Right cardiac atrium (tissue), 5 donors: ENCODE measurements at regions not wholly inside any gene's neighbourhood (a gene's known extent, or its start where the extent isn't known, plus 50 kb on each side); places are given as distances from the start of the nearest gene placed in this dataset.
"Not testable (repeated sequence)": the region's sequence is repeated elsewhere in the genome, so short reads cannot be mapped to it uniquely, and the experiment has no call there.

Experiments
- ATAC-seq, 2 donors: fragments of 200-7000 bp; cut with Tn5 transposase; one replicate each; pipeline versions ENCODE4 v1.8.0 to v1.9.1; 2020; ENCODE audit warnings: moderate library complexity in 2 of 2, mild to moderate bottlenecking in 1 of 2
- DNase-seq, 3 donors: peaks; one replicate each; pipeline ENCODE4 v3.0.0-alpha.2; 2020
- H3K27ac ChIP-seq: one replicate; pipeline ENCODE4 v1.5.1; 2013; ENCODE audit warnings: mild to moderate bottlenecking, low read length, control low read depth, moderate library complexity
- H3K27me3 ChIP-seq: one replicate; pipeline ENCODE4 v1.6.1; 2013; ENCODE audit not compliant: control insufficient read depth, insufficient read depth
- H3K4me1 ChIP-seq: one replicate; pipeline ENCODE4 v1.6.1; 2013; ENCODE audit warnings: low read length; ENCODE audit not compliant: control insufficient read depth, insufficient read depth
- H3K4me3 ChIP-seq: one replicate; pipeline ENCODE4 v1.5.1; 2013; ENCODE audit warnings: low read length, control low read depth
- H3K9me3 ChIP-seq: one replicate; pipeline ENCODE4 v1.6.1; 2013; ENCODE audit warnings: low read length; ENCODE audit not compliant: control insufficient read depth
- WGBS: extraction: QIAGEN DNeasy Blood & Tissue Kit; methylation state at CpG from one replicate; pipeline ENCODE4 v1.1.7; 2013; 5-methylcytosine and 5-hydroxymethylcytosine counted together
- intact Hi-C, 4 donors: fragments of 100-400 bp; cut with DNase I; formaldehyde crosslinking; loops; one replicate each; pipeline versions ENCODE4 v1.11.0 to v1.14.0; 2022 to 2023
- donor health status: healthy with polysubstance abuse.
- donor health status: DM: no; HTN: yes; CAD: no.
- donor health status: DM: no; HTN: no; CAD: no.
- donor health status: DM: no; HTN: yes; CAD: no; lungs with severe emphysema.
- donor health status: DM: yes; HTN: yes; CAD: no.

DNA sequence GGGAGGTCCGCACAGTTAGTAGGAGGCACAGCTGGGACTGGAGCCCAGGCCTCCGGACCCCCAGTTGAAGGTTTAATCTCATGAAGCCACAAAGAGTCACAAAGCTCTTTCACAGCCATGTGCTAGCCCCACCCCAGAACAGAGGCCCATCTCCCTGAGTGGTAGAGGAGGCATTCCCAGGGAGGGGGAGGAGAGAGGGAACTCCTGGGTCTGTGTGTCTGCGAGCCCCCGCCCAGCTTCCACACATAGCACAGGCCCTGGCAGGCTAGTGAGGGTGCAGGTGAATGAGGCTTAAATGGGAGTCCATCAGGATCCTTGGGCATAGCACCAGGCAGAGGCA lies 197.8 kb downstream of the MATN1 start:
- 79% methylated on average over 4 of the region's 4 CpGs for WGBS
- ATAC-seq = no peak

GRCh38 chr1:30524840-30525617 lies 198.4 kb downstream of the MATN1 start:
- 61% methylated on average over 11 of the region's 11 CpGs for WGBS
- Histone ChIP-seq H3K4me3 (no peak overlapping the region), H3K9me3 (no peaks in the 10 kb centered on the region), H3K4me1 (peaks cover 12% of the 10 kb centered on the region), H3K27ac (peak overlapping the region; percentile 65), H3K27me3 (no peaks in the 10 kb centered on the region)
- intact Hi-C loops = loop anchor here in 1 of 4 donors (10.0 kb wide), 1 partner anchor 180 kb away; no protein-coding TSS in a partner anchor
- DNase-seq (no peak), ATAC-seq (no peak)

More for the DNA sequence above, 197.8 kb downstream of the MATN1 start:
- no peak for DNase-seq
- H3K27me3 ChIP-seq = no peaks in the 10 kb centered on the region
- H3K9me3 ChIP-seq = no peaks in the 10 kb centered on the region
- no peak overlapping the region for H3K4me3 ChIP-seq
- peaks cover 12% of the 10 kb centered on the region for H3K4me1 ChIP-seq
- peak overlapping the region; percentile 65 for H3K27ac ChIP-seq
- intact Hi-C loops = loop anchor here in 1 of 4 donors (10.0 kb wide), 1 partner anchor 179 kb away; no protein-coding TSS in a partner anchor

DNA sequence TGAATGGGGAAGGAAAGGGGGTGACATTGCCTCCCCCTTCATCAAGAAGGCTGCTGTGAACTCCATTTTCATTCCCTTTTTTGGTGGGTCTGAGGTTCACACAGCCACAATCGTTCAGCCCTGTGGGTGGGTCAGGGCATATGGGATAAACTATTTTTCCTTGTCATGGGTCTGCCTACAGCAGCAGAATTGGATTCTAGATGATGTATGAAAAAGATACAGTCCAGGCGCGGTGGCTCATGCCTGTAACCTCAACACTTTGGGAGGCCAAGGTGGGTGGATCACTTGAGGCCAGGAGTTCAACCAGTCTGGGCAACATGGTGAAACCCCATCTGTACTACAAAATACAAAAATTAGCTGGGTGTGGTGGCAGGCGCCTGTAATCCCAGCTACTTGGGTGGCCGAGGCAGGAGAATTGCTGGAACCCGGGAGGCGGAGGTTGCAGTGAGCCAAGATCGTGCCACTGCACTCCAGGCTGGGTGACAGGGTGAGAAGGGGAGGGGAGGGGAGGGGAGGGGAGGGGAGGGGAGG lies 199.3 kb downstream of the MATN1 start:
- not testable (repeated sequence) for H3K27me3 ChIP-seq, ATAC-seq, DNase-seq, H3K4me3 ChIP-seq, H3K9me3 ChIP-seq
- H3K4me1 ChIP-seq = peaks cover 12% of the 10 kb centered on the region
- peak overlapping the region; percentile 82 for H3K27ac ChIP-seq
- intact Hi-C loops = loop anchor here in 1 of 4 donors (10.0 kb wide), 1 partner anchor 181 kb away; no protein-coding TSS in a partner anchor
- WGBS = 64% methylated on average over 8 of the region's 8 CpGs

GRCh38 chr1:30523055-30524020 lies 200.0 kb downstream of the MATN1 start:
- peak; percentile 25 for ATAC-seq
- Histone ChIP-seq H3K4me1 (peaks cover 12% of the 10 kb centered on the region), H3K4me3 (no peak overlapping the region), H3K27me3 (no peaks in the 10 kb centered on the region), H3K9me3 (no peaks in the 10 kb centered on the region), H3K27ac (peak overlapping the region; percentile 95)
- intact Hi-C loops = loop anchor here in 1 of 4 donors (10.0 kb wide), 1 partner anchor 181 kb away; no protein-coding TSS in a partner anchor
- 48% methylated on average over 5 of the region's 5 CpGs for WGBS
- DNase-seq = peak in 1 of 3 donors; percentile 49

DNA sequence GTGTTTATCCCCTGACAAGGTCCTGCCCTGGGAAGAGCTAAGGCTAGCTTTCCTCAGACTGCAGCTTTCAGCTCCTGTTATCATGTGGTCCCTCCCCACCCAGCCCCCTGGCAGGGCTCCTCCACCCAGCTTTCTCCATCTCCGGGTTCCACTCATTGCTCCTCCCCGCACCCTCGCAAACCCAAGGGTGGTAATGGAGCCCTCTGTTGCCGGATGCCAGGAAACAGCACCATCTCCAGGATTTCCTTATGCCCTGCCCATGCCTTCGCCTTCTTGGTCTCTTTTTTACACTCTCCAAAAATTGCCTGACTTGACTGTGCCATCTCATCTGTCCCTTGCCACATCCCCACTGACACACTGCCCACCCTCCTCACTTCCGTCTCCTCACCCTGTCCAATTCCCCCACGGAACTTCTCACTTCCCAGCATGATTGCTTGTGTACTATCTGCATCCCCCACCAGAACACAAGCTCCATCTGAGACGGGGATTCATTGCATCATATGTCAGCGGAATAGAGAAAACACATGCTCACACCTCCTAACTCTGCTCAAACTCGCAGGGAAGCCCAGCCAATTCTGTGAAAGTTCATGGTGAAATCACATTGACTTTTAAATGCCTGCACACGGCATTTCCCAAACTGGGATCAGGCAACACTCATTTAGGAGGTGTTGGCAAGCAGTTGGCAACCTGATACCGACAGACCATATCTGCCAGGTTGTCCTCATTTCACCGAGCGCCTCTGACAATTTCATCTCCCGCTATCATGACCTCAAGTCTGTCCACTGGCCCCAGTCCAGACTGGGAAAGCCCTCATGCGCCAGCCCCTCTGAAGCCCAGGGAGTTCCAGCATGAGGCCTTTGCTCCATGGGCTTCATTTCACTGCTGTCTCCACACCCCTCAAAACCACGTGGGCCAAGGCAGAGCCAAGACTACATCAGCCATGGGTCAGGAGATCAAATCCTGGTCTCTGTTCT lies 201.1 kb downstream of the MATN1 start:
- Histone ChIP-seq H3K4me3 (no peak overlapping the region), H3K9me3 (no peaks in the 10 kb centered on the region), H3K27me3 (no peaks in the 10 kb centered on the region), H3K27ac (peak overlapping the region; percentile 95), H3K4me1 (peaks cover 12% of the 10 kb centered on the region)
- DNase-seq = peak; percentile 90 to 92 (median 92)
- WGBS = 22% methylated on average over 17 of the region's 17 CpGs
- peak; percentile 82 to 83 for ATAC-seq
- intact Hi-C loops = loop anchor here in 1 of 4 donors (10.0 kb wide), 1 partner anchor 182 kb away; no protein-coding TSS in a partner anchor

DNA sequence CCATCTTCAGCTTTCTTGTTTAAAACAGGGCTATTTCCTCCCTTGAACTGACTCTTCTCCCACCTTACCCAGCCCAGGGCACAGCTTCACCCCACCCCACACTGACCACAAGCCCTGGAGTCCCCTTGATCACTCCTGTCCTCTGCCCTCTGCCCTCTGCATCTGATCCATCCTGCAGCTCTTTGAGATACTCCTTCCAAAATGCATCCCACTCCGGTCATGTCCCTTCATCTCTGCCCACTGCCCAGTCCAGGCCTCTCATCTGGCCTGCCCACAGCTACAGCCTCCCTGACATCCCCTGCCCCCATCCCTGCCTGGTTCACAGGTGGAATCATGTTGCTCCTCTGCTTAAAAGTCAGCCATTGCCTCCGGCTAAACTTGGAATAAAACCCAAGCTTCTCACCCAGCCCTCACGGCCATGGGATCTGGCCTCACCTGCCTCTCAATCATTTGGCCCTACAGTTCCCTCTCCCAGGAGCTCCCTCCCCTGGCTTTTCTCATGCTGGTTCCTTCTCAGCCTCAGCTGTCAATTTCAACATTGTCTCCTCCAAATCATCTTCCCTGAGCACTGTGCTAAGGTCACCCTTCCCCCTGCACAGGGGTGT lies 202.0 kb downstream of the MATN1 start:
- H3K27me3 ChIP-seq = no peaks in the 10 kb centered on the region
- ATAC-seq (no peak), DNase-seq (no peak)
- intact Hi-C loops = loop anchor here in 1 of 4 donors (10.0 kb wide), 1 partner anchor 183 kb away; no protein-coding TSS in a partner anchor
- H3K9me3 ChIP-seq = no peaks in the 10 kb centered on the region
- no peak overlapping the region for H3K4me3 ChIP-seq
- peaks cover 12% of the 10 kb centered on the region for H3K4me1 ChIP-seq
- peak overlapping the region; percentile 49 for H3K27ac ChIP-seq
- 56% methylated on average over 3 of the region's 3 CpGs for WGBS

DNA sequence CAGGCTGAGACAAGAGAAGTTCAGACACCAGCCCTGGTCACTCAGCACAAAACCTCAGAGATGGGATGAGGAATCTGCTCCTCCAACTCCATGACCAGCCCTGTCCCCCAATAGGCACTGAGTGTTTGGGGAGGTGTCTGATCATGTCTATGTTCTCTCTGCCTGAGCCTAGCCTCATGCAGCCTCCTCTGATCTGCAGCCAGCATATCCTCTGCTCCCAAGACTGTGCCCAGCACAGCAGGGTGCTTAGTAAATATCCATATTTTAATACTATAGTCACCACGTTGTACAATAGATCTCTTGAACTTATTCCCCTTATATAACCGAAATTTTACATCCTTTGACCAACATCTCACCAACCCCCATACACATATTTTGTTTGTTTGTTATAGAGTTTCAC lies 202.9 kb downstream of the MATN1 start:
- H3K27me3 ChIP-seq = no peaks in the 10 kb centered on the region
- no peak overlapping the region for H3K4me3 ChIP-seq
- intact Hi-C loops = loop anchor here in 1 of 4 donors (10.0 kb wide), 1 partner anchor 184 kb away; no protein-coding TSS in a partner anchor
- peaks cover 10% of the 10 kb centered on the region for H3K4me1 ChIP-seq
- 63% methylated on average over 2 of the region's 2 CpGs for WGBS
- ATAC-seq (no peak), DNase-seq (no peak)
- no peaks in the 10 kb centered on the region for H3K9me3 ChIP-seq
- H3K27ac ChIP-seq = no peak overlapping the region

- no peak overlapping the region for H3K27ac ChIP-seq
- ATAC-seq (no peak), DNase-seq (no peak)
- H3K4me1 ChIP-seq = peaks cover 10% of the 10 kb centered on the region
- intact Hi-C loops = no loop called here
- WGBS = 94% methylated on average over 4 of the region's 4 CpGs
- H3K4me3 ChIP-seq = no peak overlapping the region
- no peaks in the 10 kb centered on the region for H3K27me3 ChIP-seq
- no peaks in the 10 kb centered on the region for H3K9me3 ChIP-seq
Observed at GRCh38 chr1:30519201-30519763, 204.1 kb downstream of the MATN1 start.

GRCh38 chr1:30518696-30519095 lies 204.7 kb downstream of the MATN1 start:
- intact Hi-C loops = no loop called here

More at GRCh38 chr1:30518696-30519095, 204.7 kb downstream of the MATN1 start:
- DNase-seq (no peak), ATAC-seq (no peak)
- Histone ChIP-seq H3K4me3 (no peak overlapping the region), H3K27me3 (no peaks in the 10 kb centered on the region), H3K9me3 (no peaks in the 10 kb centered on the region), H3K27ac (no peak overlapping the region), H3K4me1 (peaks cover 8% of the 10 kb centered on the region)
- WGBS = 87% methylated on average over 3 of the region's 3 CpGs
